T-helper 2 cell (primary cell): ENCODE measurements at regions not wholly inside any gene's neighbourhood (a gene's known extent, or its start where the extent isn't known, plus 50 kb on each side); places are given as distances from the start of the nearest gene placed in this dataset.

Source experiments
- DNase-seq, 5 experiments: peaks; one replicate each; pipeline versions ENCODE4 v3.0.0 to v3.0.0-alpha.2; 2012 to 2022

- no peak for DNase-seq
Measured at GRCh38 chrX:4238916-4239315, 525.5 kb upstream of the PRKX start.

- DNase-seq: no peak
Measured at GRCh38 chrX:4225086-4225485, 511.6 kb upstream of the PRKX start.

- no peak for DNase-seq
Measured at GRCh38 chrX:4206941-4207340, 493.5 kb upstream of the PRKX start.

GRCh38 chrX:4197971-4198370 is 484.5 kb upstream of the PRKX start:
- no peak for DNase-seq

GRCh38 chrX:4193500-4194155 is 480.2 kb upstream of the PRKX start:
- DNase-seq: no peak

- DNase-seq: no peak
Measured at GRCh38 chrX:4186331-4186730, 472.9 kb upstream of the PRKX start.

- DNase-seq: no peak
Measured at GRCh38 chrX:4185086-4185485, 471.6 kb upstream of the PRKX start.

GRCh38 chrX:4182408-4182806 is 469.0 kb upstream of the PRKX start:
- DNase-seq: no peak

- no peak for DNase-seq
Measured at GRCh38 chrX:4181782-4182407, 468.4 kb upstream of the PRKX start.

- DNase-seq: no peak
Measured at GRCh38 chrX:4179031-4179430, 465.6 kb upstream of the PRKX start.

GRCh38 chrX:4175221-4175620 is 461.8 kb upstream of the PRKX start:
- no peak for DNase-seq

GRCh38 chrX:4173743-4174142 is 460.3 kb upstream of the PRKX start:
- DNase-seq: no peak

- no peak for DNase-seq
Measured at GRCh38 chrX:4151798-4152197, 438.3 kb upstream of the PRKX start.

GRCh38 chrX:4150259-4150658 is 436.8 kb upstream of the PRKX start:
- DNase-seq: no peak

GRCh38 chrX:4129626-4130025 is 416.2 kb upstream of the PRKX start:
- no peak for DNase-seq

GRCh38 chrX:4118666-4119530 is 405.4 kb upstream of the PRKX start:
- DNase-seq: no peak

GRCh38 chrX:4110964-4111363 is 397.5 kb upstream of the PRKX start:
- DNase-seq: no peak

- no peak for DNase-seq
Measured at GRCh38 chrX:4094926-4095325, 381.5 kb upstream of the PRKX start.

GRCh38 chrX:4091046-4091760 is 377.8 kb upstream of the PRKX start:
- DNase-seq: no peak

- no peak for DNase-seq
Measured at GRCh38 chrX:4059893-4060292, 346.4 kb upstream of the PRKX start.

GRCh38 chrX:4043951-4044350 is 330.5 kb upstream of the PRKX start:
- no peak for DNase-seq

GRCh38 chrX:4035874-4036273 is 322.4 kb upstream of the PRKX start:
- DNase-seq: no peak

GRCh38 chrX:4028151-4028550 is 314.7 kb upstream of the PRKX start:
- DNase-seq: no peak
